HT1080 (cell line): ENCODE measurements at regions not wholly inside any gene's neighbourhood (a gene's known extent, or its start where the extent isn't known, plus 50 kb on each side); places are given as distances from the start of the nearest gene placed in this dataset.

ENCODE experiments used
- DNase-seq: peaks from one replicate; pipeline ENCODE4 v3.0.0-alpha.2; 2015; ENCODE audit warnings: low read depth

GRCh38 chr7:36006636-36007229, 146.3 kb upstream of the EEPD1 start:
- no peak for DNase-seq

- no peak for DNase-seq
These were observed 142.1 kb upstream of the EEPD1 start for GRCh38 chr7:36010656-36011587.

GRCh38 chr7:36011588-36011965, 141.5 kb upstream of the EEPD1 start:
- no peak for DNase-seq

GRCh38 chr7:36013246-36014014, 139.6 kb upstream of the EEPD1 start:
- DNase-seq, result no peak

GRCh38 chr7:36014961-36015360, 138.1 kb upstream of the EEPD1 start:
- DNase-seq, result no peak

GRCh38 chr7:36015733-36016132, 137.3 kb upstream of the EEPD1 start:
- no peak for DNase-seq

- DNase-seq, result no peak
These were observed 136.4 kb upstream of the EEPD1 start for GRCh38 chr7:36016648-36017047.

- DNase-seq, result no peak
These were observed 135.9 kb upstream of the EEPD1 start for GRCh38 chr7:36017111-36017510.

GRCh38 chr7:36018816-36019484, 134.1 kb upstream of the EEPD1 start:
- no peak for DNase-seq

GRCh38 chr7:36019538-36019937, 133.5 kb upstream of the EEPD1 start:
- DNase-seq, result no peak

GRCh38 chr7:36019980-36020379, 133.1 kb upstream of the EEPD1 start:
- no peak for DNase-seq

- no peak for DNase-seq
These were observed 131.7 kb upstream of the EEPD1 start for GRCh38 chr7:36021367-36021766.

GRCh38 chr7:36021917-36022550, 131.0 kb upstream of the EEPD1 start:
- DNase-seq, result no peak

- no peak for DNase-seq
These were observed 130.0 kb upstream of the EEPD1 start for GRCh38 chr7:36023033-36023560.

GRCh38 chr7:36025190-36025589, 127.9 kb upstream of the EEPD1 start:
- no peak for DNase-seq

- no peak for DNase-seq
These were observed 123.7 kb upstream of the EEPD1 start for GRCh38 chr7:36029311-36029710.

- no peak for DNase-seq
These were observed 123.1 kb upstream of the EEPD1 start for GRCh38 chr7:36029853-36030515.

GRCh38 chr7:36032361-36032818, 120.7 kb upstream of the EEPD1 start:
- DNase-seq, result no peak

- peak; percentile 78 for DNase-seq
These were observed 119.0 kb upstream of the EEPD1 start for GRCh38 chr7:36034020-36034419.

- no peak for DNase-seq
These were observed 117.9 kb upstream of the EEPD1 start for GRCh38 chr7:36035186-36035585.
